HFF-Myc (cell line): ENCODE measurements at regions not wholly inside any gene's neighbourhood (a gene's known extent, or its start where the extent isn't known, plus 50 kb on each side); places are given as distances from the start of the nearest gene placed in this dataset.

Experiments used
- DNase-seq: peaks from one replicate; pipeline ENCODE4 v3.0.0-alpha.2; 2011; ENCODE audit warnings: low read depth; ENCODE audit errors: extremely low read depth
- H3K4me3 ChIP-seq: replicated peaks from 2 replicates; pipeline ENCODE4 v1.5.1; 2011; ENCODE audit warnings: low read depth, mild to moderate bottlenecking, control low read depth, low read length
- CTCF ChIP-seq: IDR thresholded peaks from 2 replicates; pipeline ENCODE4 v1.5.1; 2012; ENCODE audit warnings: mild to moderate bottlenecking, low read depth, low read length, control low read depth; ENCODE audit errors: missing control alignments

DNA sequence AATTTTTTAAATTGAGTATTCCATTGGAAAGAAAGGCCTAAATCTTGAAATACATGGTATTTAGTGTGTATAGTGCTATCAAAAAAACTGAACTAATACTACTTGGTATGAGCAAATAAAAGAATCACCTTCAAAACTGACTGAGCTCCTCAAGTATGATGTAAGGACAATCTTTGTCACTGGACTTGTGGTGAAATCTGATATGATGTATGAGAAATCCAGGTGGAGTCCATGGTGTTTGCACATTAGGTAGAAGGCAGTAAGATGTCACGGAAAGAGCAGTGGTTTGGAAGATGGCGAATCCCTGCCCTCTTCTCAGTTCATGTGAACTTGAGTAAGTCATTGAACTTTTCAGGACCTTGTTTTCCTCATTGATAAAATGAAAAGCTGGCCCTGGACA lies 62.1 kb upstream of the COL1A2 start:
- DNase-seq, result no peak
- no peak overlapping the region for H3K4me3 ChIP-seq
- no peak for TF ChIP-seq CTCF

DNA sequence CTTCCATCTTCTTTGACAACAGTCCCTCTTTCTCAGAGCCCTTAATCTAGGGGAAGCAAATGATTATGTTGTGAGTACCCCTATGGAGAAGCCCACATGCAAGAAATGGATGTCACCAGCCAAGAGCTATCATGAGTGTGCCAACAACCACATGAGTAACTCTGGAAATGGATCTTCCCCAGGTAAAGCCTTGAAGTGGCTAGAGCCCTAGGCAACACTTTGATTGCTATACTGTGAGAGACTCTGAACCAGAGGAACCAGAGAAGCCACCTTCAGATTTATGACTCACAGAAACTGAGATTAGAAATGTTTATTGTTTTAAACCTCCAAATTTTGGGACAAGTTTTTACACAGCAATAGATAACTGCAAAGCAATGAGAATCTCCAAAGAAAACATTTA lies 60.9 kb upstream of the COL1A2 start:
- no peak for DNase-seq

GRCh38 chr7:94335586-94335985 lies 59.1 kb upstream of the COL1A2 start:
- DNase-seq, result no peak
- H3K4me3 ChIP-seq, result no peak overlapping the region
- TF ChIP-seq CTCF, result no peak

More for the DNA sequence above, 60.9 kb upstream of the COL1A2 start:
- no peak for TF ChIP-seq CTCF
- H3K4me3 ChIP-seq, result no peak overlapping the region

DNA sequence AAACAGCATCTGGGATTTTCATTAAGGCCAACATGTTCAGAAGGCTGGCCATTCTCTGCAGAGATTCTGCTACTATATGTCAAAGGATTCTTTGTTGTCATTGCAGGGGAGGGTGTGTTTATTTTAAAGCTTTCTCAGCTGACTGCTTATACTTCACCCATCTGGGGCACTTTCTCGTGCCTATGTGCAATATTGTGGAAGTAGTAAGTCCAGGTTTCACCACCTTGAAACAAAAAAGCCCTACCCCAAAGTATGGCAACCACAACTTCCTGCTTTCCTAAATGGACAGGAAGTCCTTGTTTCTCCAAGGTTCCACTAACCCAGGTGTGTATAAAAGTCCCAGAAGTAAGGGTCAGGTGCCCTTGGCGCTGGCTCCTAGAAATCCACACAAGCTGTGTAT lies 58.7 kb upstream of the COL1A2 start:
- no peak for DNase-seq
- no peak for TF ChIP-seq CTCF
- no peak overlapping the region for H3K4me3 ChIP-seq

GRCh38 chr7:94338921-94339371 lies 55.7 kb upstream of the COL1A2 start:
- H3K4me3 ChIP-seq, result no peak overlapping the region
- TF ChIP-seq CTCF, result no peak

DNA sequence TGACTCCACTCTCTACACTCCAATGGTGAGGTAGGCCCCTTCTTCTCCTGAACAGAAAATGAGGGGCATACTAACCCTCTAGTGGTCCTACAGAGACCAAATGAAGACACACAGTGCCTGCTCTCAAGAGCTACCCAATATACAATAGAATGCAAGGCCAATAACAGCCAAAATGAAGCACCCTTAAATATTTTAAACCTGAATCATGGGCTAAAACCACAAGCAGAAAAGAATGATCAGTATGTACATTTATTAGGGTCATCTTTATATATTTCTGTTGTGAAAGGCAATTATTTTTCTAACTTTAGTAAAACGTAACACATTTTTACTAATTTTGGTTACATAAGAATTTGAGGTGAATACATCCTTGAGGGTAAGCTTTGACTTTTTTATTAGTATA lies 49.9 kb upstream of the COL1A2 start:
- H3K4me3 ChIP-seq, result no peak overlapping the region
- TF ChIP-seq CTCF, result no peak
- no peak for DNase-seq

More at GRCh38 chr7:94338921-94339371, 55.7 kb upstream of the COL1A2 start:
- DNase-seq, result no peak
